AG04450 (cell line): ENCODE measurements at regions not wholly inside any gene's neighbourhood (a gene's known extent, or its start where the extent isn't known, plus 50 kb on each side); places are given as distances from the start of the nearest gene placed in this dataset.

Source experiments
- CTCF ChIA-PET: fragments of 300-600, 350-600 bp; formaldehyde crosslinking; extraction: SDS; loops from one replicate; lab custom pipeline; 2022; ENCODE audit warnings: antibody characterized with exemption, inconsistent platforms; lab: Charles Lee
- POLR2A ChIA-PET: fragments of 350-600 bp; formaldehyde crosslinking; extraction: SDS; loops from one replicate; lab custom pipeline; 2021; ENCODE audit warnings: antibody characterized with exemption, inconsistent platforms; lab: Yijun Ruan, JAX
- DNase-seq: peaks from one replicate; pipeline ENCODE4 v3.0.0-alpha.2; 2011; ENCODE audit warnings: low read depth, low spot score
- H3K27ac ChIP-seq: one replicate; pipeline ENCODE4 v1.5.1; 2012; ENCODE audit warnings: low read depth, low read length, control low read depth
- H3K27me3 ChIP-seq: one replicate; pipeline ENCODE4 v1.6.0; 2012; ENCODE audit warnings: low read length; ENCODE audit not compliant: control insufficient read depth, insufficient read depth
- H3K4me3 ChIP-seq: 2 replicates; pipeline ENCODE4 v1.5.1; 2011; ENCODE audit warnings: mild to moderate bottlenecking, low read depth, low read length, control low read depth
- H3K9me3 ChIP-seq: 2 replicates; pipeline ENCODE4 v1.5.1; 2012; ENCODE audit warnings: low read length; ENCODE audit not compliant: control insufficient read depth, insufficient read depth
- CTCF ChIP-seq: IDR thresholded peaks from 2 replicates; pipeline ENCODE4 v1.5.1; 2011; ENCODE audit warnings: low read depth, low read length, control low read depth, inconsistent platforms

- no peak for DNase-seq
- POLR2A ChIA-PET = interaction anchor here (0.9 kb wide), 1 partner anchor 42 kb away, joined by 3 read pairs; no protein-coding TSS in a partner anchor
- H3K27me3 ChIP-seq = no peaks in the 10 kb centered on the region
- CTCF ChIA-PET = interaction anchor here (0.6 to 2.3 kb wide), 2 partner anchors 10 to 106 kb away, joined by 3 to 15 read pairs; no protein-coding TSS in a partner anchor
- no peak overlapping the region for H3K27ac ChIP-seq
- peaks cover 6% of the 10 kb centered on the region; the same call in 1 of the 2 replicates for H3K9me3 ChIP-seq
- no peak overlapping the region for H3K4me3 ChIP-seq
- TF ChIP-seq CTCF = no peak
Observed at GRCh38 chr10:98318861-98319260, 50.9 kb upstream of the LOXL4 start.
